ENCODE measurements at regions not wholly inside any gene's neighbourhood (a gene's known extent, or its start where the extent isn't known, plus 50 kb on each side); places are given as distances from the start of the nearest gene placed in this dataset.

DNA sequence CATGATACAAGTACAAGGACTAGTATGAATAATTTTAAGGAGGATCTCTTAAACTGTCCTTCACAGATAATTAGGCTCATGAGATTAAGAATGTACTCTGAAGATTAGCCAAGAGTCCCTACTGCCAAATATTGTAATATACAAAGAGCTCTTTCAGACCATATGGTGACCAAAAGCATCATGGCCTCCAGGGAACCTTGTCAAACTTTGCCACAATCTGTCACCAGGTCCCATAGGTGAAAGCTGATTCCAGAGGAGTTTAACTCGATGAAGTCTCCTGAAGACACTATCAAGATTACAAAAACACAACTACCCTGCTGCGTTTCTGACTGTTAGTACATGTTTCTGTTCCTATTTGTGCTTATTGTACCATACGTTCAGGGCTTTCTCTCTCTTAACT lies 395.4 kb upstream of the ITGA1 start:
- no peak for DNase-seq (ENCODE audit: low read depth in 2 of 2, low spot score in 1 of 2)

DNA sequence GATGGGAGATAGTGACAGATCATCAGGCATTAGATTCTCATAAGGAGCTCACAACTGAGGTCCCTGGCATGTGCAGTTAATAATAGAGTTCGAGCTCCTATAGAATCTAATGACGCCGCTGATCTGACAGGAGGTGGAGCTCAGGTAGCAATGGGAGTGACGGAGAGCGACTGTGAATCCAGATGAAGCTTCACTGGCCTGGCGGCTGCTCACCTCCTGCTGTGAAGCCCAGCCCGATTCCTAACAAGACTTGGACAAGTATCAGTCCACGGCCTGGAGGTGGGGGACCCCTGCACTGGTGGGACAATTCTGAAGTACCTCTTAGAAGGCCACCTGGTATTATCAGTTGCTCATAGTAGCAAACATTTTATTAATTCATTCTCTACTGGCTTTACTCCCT lies 377.9 kb upstream of the ITGA1 start:
- no peak for DNase-seq (ENCODE audit: low read depth in 2 of 2, low spot score in 1 of 2)

DNA sequence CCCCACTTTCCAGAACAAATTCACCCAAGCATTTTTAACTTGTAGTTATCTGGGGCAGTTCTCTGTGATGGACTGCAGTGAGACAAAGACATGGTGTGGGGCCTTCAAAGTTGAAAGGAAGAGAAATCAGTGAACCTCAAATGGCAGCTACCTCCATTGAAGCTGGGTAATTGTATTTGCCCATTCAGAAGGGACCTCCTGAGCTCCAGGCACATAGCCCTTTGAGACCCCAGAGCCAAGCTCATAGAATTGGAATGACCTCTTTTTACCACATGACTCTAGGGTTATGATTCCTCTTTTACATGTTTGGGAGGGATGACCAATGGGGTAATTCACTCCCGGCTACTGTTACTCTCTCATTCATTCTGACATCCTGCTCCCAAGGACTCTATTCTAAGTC lies 368.4 kb upstream of the ITGA1 start:
- no peak for DNase-seq (ENCODE audit: low read depth in 2 of 2, low spot score in 1 of 2)

DNA sequence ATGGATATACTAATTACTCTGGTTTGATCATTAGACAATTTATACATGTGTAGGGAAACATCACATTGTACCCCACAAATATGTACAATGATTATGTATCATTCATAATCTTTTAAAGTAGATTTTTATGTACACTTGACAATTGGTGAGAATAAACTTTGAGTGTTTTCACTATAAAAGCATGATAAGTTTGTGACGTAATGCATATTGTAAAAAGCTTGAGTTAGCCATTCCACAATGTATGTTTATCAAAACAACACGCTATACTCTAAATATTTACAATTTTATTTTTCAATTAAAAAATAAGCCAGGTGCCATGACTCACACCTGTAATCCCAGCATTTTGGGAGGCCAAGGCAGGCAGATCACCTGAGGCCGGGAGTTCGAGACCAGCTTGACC lies 360.1 kb upstream of the ITGA1 start:
- DNase-seq (ENCODE audit: low read depth in 2 of 2, low spot score in 1 of 2): no peak

DNA sequence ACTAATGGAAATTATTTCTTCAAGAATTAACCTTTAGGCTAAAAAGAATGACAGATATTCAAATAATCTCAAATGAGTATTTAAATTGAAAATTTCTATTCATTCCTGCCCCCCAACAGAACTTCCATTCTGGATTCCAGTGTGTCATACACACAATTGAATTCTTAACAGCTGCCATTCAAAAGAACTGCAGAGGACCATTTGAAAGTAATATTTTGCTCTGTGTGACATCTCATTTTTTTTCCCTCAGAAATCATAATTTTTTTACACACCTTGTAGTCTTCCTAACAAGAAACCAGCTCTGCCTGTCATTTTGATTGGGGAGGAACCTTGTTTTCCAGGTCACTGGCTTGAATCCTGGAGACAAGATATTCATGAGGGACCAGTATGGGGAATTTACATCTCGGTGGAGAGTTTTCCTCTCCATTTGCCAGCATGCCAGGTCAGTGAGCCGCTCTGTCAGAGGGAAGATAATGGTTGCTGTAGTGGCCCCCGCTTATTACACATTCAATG lies 358.7 kb upstream of the ITGA1 start:
- DNase-seq (ENCODE audit: low read depth in 2 of 2, low spot score in 1 of 2): no peak

DNA sequence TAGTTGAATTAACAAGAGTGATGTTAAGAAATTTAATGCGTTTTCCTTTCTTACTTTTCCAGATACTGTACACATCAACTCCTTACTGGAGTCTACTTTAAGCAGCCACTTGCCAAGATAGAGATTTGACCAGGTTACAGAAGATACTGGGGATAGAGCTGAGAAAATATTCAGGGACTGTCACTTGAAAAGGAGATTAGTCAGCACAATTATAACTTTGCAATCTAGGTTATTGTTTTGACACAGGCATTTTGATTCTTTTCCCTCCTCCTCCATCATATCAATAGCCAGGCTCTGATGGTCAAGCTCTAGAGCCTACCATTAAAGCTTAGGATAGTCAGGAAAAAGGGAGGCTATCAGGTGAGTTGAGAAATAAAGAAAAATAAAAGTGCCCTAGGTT lies 345.9 kb upstream of the ITGA1 start:
- no peak for DNase-seq (ENCODE audit: low read depth in 2 of 2, low spot score in 1 of 2)

DNA sequence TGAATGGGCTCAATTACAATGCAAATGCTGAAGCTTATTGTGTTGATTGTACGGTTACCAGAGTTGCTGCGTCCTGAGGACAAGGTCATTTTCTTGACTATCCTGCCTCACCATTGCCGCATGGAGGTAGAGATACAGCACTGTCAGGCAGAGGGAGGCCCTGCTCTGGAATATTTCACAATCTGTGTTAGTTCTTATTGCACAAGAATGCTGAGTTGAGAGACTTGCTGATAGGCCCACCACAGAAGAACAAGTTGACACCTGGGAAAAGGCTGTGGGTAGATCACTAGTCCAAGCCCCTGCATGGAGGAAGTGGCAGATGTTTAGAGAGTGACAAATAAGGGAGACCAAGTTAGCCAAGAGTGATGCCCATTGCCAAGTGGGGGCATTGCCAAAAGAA lies 344.5 kb upstream of the ITGA1 start:
- DNase-seq (ENCODE audit: low read depth in 2 of 2, low spot score in 1 of 2): no peak

DNA sequence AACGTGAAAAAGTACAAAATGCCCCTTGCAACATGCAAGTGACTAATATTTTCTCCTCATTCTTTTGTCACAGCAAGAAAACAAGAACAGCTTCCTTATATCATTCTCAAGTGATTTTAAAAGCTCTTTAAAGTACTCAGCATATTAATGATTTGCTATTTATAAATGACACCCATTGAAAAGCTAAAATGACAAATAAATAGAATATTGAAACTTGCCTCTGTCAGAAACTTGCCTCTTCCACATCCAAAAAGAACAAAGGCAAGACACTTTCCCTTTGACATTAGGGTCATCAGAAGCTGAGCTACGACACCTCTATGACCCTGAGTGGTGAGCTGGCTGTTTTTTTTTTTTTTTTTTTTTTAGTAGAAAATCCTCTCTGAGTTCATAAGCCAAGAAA lies 339.6 kb upstream of the ITGA1 start:
- DNase-seq (ENCODE audit: low read depth in 2 of 2, low spot score in 1 of 2): no peak

DNA sequence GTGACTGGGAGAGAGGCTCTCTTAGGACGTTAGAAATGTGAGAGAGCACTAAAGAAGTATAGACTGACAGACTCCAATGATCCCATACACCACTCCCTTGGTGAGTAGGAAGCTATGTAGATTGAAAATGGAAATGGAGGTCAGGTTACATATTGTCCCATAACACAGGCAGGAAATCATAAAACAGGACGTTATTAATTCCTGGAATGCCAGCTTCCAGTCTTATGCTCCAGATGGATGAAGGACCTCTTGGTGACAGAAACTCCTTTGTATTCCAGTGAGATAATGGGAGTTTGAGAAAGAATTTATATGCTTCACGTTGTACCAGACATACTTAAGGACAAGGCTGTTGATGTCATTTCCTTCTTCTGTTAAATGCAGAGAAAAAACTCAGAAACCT lies 338.2 kb upstream of the ITGA1 start:
- no peak for DNase-seq (ENCODE audit: low read depth in 2 of 2, low spot score in 1 of 2)

DNA sequence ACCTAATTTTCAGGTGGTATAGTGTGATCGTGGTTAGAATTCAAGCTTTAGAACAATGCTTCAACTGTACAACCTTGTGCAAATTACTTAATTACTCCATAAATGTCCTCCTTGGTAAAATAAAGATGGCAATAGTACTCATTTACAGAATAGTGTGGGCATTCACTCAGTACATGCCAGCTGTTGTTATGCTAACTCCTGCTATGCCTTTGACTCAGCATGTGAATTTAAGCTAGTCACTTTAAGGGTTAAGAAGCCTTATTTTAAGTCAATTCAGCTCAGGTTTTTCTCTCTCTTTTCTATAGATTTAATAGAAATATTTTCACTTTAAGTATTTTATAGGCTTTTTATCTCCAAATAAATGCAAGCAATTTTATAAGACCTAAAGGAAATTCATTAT lies 335.6 kb upstream of the ITGA1 start:
- DNase-seq (ENCODE audit: low read depth in 2 of 2, low spot score in 1 of 2): no peak

DNA sequence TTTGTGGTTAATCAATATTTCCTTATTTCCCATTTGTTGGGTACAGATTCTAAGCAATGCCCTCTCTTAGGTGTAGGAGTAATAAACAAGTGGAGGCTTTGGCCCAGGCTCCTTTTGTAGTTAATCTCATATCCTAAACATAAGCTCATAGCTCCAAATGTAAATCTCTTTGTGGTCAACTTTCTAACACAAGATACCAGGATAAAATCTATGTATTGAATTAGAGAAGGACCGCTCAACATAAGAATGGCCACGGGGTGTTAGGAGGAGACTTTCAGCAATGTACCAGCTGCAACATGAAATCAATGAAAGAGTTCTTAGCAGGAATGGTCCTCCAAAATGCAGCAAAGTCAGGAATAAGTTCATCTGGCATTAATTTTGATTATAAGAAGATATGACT lies 334.5 kb upstream of the ITGA1 start:
- no peak for DNase-seq (ENCODE audit: low read depth in 2 of 2, low spot score in 1 of 2)

DNA sequence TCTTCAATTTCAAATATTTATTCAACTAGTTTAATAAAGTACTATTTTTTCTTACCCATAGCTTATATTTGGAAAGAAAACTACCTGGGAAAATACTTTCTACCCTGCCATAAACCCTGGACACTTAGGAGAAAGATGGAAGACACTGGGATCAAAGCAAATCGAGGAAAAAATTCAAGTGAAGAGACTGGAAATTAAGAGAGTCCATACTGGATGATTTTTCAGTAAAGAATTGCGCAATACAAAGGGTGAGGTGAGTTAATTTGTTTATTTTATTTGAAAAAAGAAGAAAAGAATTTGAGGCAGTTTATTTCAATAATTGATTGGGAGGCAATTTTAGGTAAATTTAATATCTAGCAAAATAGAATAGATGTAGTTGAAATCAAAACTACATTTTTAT lies 331.8 kb upstream of the ITGA1 start:
- DNase-seq (ENCODE audit: low read depth in 2 of 2, low spot score in 1 of 2): no peak

DNA sequence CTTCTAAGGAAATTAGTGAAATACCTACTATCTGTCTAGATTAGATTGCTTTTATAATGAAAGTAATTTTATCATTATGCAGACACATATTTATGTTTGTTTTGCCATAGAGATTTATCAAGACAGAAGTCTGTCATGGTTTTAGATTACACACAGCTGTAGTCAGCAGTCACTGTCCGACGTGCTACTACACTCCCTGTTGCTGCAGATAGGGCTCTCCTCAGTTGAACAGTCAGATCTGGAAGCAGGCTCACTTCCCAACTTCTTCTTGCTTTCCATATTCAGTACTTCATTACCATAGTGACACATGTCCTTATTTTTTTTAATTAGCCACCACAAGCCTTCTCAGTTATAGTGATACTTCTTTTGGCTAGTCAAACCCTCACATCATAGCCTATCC lies 329.9 kb upstream of the ITGA1 start:
- no peak for DNase-seq (ENCODE audit: low read depth in 2 of 2, low spot score in 1 of 2)

DNA sequence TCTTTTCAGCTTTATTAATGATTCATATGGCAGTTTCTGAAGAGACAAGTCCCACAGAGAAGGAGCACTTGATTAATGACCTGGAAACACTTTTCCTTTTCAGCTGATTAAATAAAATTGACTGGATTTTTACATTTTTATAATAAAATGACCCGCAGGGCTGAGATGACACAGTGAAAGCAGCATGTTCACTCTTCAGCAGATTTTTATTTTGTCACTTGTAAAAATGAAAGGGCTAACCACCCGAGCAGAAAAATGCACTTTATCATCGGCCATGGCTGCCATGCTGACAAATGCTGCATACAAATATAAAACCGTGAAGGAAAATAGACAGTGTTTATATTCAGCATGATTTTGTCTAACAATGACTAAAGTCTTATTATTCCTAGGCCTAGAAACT lies 321.6 kb upstream of the ITGA1 start:
- no peak for DNase-seq (ENCODE audit: low read depth in 2 of 2, low spot score in 1 of 2)

DNA sequence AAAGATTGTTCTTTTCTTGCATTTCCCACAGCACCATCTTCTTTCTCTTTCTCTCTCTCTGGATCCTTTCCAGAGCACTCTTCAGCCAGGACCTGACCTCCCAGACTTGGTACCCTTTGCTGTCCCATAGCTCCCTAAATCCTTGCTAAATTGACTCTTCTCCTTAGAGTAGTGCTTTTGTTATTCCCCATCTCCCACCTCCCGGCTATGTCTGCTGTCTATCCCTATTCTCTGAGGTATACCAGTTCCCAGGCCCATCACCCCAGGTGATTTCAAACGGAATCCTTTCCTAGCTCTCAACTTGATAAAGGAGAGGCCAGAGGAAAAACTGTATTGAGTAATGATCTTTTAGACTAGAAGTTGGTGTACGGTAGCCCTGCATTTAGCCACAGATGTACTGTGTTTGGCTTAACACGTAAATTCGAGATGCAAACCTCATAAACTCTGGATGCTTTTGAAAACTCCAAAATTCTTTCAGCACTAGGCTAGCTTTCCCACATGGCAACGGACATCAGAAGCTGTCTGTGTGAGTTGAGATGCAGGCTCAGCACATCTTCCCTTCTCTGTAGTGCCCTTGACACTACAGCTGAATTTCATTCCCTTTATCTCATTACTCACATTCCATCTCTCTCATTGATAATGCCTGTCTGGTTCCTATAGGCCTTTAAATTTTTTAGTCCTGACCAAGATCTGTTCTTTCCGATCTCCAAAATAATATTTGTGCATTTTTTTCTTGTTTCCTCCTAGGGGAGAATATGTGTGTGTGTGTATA lies 320.8 kb upstream of the ITGA1 start:
- DNase-seq (ENCODE audit: low read depth in 2 of 2, low spot score in 1 of 2): no peak

DNA sequence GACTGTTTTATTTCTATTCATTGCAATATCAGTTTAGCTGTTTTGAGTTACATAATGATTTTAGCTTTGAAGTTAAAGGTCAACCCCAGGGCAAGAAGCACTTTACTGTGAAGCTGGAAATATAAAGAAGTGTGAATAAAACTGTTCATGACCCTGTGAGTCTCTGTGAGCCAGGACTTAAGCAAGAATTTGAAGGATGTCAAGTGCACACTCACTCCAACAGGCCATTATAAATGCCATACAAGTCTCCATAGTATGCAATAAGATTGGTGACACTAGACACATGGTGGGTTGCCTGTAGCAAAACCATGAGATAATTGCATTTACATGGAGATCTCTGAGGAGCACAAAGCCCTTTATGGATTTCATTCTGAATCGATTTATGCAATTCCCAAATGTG lies 318.7 kb upstream of the ITGA1 start:
- DNase-seq (ENCODE audit: low read depth in 2 of 2, low spot score in 1 of 2): no peak

DNA sequence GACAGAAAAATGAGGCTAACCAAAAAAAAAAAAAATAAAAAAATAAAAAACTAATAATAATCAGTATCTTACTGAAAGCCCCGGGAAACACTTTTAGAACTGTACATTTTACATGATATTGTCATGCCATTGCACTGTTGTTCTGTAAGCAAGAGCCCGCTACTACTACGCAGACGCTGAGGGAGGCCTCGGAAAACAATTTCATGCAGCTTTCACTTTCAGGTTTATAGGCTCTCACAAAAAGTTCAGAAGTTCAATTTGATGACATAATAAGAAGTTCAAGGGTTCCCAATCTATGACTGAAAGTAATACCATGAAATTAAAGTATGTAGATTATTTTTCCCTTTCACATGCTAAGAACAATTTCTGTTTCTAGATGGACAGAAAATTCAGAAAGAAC lies 318.3 kb upstream of the ITGA1 start:
- DNase-seq (ENCODE audit: low read depth in 2 of 2, low spot score in 1 of 2): no peak

DNA sequence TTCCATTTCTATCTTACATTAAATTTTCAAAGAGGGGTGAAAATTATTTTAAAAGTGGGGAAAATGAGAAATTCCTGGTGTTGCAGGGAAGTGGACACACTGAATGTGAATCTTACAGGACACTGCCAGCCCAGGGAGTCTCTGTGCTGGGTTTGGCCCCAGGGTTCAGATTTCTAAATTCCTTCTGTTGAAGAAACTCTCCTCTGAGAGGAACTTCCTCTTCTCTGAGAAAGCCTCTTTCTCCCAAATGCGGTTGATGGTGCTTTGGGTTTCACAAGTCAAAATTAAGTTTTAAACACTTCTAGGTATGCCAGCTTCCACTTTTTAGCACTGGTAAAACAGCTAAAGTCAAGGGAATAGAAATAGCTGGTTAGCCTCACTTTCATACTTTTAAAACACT lies 317.9 kb upstream of the ITGA1 start:
- DNase-seq (ENCODE audit: low read depth in 2 of 2, low spot score in 1 of 2): no peak

DNA sequence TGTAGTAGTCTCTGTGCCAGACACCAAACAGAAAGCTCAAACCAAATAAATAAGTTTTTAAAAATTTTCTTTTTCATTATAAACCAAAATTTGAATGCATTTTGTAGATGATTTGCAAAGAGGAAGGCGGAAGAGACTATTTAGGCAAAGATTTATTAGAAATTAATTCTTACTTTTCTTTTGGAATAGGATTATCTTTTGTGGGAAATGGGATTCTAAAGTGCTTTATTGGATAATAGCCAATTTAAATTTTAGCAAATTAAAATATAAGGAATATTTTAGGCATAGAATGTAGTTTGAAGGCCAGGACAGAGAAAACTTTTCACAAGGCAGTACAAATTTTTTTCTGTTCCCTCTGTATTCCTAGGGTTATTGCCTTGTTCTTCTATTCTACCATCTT lies 311.4 kb upstream of the ITGA1 start:
- no peak for DNase-seq (ENCODE audit: low read depth in 2 of 2, low spot score in 1 of 2)

DNA sequence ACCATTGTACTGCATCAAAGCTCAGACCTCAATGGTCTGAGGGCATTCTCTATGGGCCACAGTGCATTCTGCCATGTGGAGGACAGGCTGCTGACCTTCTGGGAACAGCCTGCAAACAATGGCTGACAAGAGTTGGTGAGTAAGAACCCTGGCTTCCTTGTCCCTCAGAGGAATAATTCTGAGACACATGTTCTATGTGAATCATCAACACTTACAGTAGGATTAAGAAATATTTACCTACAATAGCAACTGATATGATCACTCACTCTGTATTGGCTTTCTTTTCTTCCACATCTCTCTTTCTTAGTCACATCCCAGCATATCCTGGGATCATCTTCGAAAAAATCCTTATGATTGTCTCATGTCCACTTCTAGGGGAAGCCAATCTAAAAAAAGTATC lies 306.5 kb upstream of the ITGA1 start:
- DNase-seq (ENCODE audit: low read depth in 2 of 2, low spot score in 1 of 2): no peak

DNA sequence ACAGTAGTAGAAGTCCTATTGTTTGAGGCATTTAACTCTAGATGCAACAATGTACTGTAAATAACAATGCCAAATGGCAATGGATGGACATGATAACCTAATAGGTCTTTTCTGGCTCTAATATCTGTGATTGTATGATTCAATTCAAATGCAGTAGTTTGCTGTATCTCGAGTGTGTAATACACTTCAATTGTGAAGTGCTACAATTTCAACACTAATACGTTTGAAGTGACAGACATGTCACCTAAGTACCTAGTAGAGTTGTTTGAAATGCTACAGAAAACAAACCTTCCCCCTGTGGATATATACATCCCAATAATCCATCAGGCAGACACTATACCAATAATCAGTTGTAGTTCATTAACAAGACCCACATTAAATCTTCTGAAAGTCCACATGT lies 305.9 kb upstream of the ITGA1 start:
- no peak for DNase-seq (ENCODE audit: low read depth in 2 of 2, low spot score in 1 of 2)

DNA sequence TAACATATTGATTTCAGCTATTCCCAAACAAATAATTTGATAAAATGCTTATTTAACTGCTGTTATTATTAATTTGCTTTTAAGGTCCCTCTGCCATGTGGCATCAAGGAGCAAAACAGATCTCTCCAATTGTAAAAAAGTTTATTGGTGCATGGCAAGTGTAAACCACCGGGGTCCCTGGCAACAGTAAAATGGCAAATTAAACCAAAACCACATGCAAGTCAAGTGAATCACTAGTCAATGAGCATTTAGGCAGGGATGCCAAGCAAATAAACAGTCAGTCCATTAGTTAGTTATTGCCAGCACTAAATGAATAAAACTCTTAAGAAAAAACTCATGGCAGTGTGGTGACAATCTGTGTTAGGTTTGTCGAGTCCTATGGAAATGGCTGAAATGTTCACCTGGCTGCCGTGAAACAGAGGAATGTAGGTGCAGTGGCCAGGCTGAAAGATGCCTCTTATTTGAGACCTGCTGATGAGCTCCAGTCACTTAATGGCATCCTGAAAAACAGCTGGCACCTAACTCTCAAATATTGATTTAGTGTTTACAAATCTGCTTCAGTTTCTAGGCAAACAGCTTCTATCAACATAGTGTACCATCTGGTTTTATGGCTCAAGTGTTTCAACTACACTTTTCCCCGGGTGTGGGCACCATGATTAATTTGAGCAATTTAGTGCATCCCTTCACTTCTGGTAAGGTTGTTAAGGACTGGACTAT lies 296.5 kb upstream of the ITGA1 start:
- no peak for DNase-seq (ENCODE audit: low read depth in 2 of 2, low spot score in 1 of 2)

DNA sequence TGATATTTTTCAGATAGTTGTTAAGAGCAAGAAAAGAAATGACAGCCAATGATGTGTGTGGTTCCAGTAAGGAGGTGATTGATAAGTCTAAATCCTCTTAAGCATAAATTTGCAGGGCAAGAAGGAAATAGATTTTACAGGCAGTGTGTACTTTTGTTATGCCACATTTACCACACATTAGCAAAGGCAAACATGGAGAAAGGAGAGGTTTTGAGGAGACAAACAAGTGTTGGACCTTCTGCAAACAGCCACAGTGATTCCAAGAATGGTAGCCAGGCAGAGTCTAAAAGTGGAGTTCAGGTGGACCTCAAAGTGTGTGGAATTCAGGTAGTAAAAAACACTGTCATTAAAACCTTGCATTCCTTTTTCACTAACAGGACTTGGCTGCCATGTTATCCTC lies 295.9 kb upstream of the ITGA1 start:
- no peak for DNase-seq (ENCODE audit: low read depth in 2 of 2, low spot score in 1 of 2)

All from stimulated activated CD8-positive, alpha-beta memory T cell treated with anti-CD3 and anti-CD28 coated beads, Interleukin-4, amount 100 ng/mL, for 1 hour (primary cell).